Vagina (tissue), 2 donors: ENCODE measurements at regions not wholly inside any gene's neighbourhood (a gene's known extent, or its start where the extent isn't known, plus 50 kb on each side); places are given as distances from the start of the nearest gene placed in this dataset.

ENCODE experiments used
- CTCF ChIP-seq, 3 experiments: fragments of 450-650 bp in 2 of 3; fragments of 200-600 bp in 1 of 3; sonication (generic) in 1 of 3; IDR thresholded peaks; one replicate each; pipeline ENCODE4 v1.5.1; 2017 to 2019; ENCODE audit warnings: antibody characterized with exemption in 3 of 3, mild to moderate bottlenecking in 2 of 3, moderate library complexity in 2 of 3
- POLR2A ChIP-seq, 2 donors: fragments of 450-650 bp; IDR thresholded peaks; one replicate each; pipeline ENCODE4 v1.6.1; 2017; ENCODE audit warnings: antibody characterized with exemption in 2 of 2, mild to moderate bottlenecking in 2 of 2, moderate library complexity in 2 of 2
- POLR2AphosphoS5 ChIP-seq, 2 donors: sonication (generic); formaldehyde crosslinking; IDR thresholded peaks; one replicate each; pipeline ENCODE4 v1.9.0; 2017; ENCODE audit warnings: antibody characterized with exemption in 2 of 2, mild to moderate bottlenecking in 2 of 2, low read depth in 1 of 2; ENCODE audit not compliant: insufficient read depth in 1 of 2

- TF ChIP-seq CTCF (IDR thresholded peaks at IDR 0.05) (no peak), POLR2A (IDR thresholded peaks at IDR 0.05) (no peak), POLR2AphosphoS5 (IDR thresholded peaks at IDR 0.05; ENCODE audit: insufficient read depth in 1 of 2, low read depth in 1 of 2) (no peak)
These were observed 127.8 kb upstream of the KCNJ16 start for GRCh38 chr17:69947027-69947759.
